GM12878 (cell line): ENCODE measurements at regions not wholly inside any gene's neighbourhood (a gene's known extent, or its start where the extent isn't known, plus 50 kb on each side); places are given as distances from the start of the nearest gene placed in this dataset.

Experiments used
- ATAC-seq: fragments of 200-7000 bp; cut with Tn5 transposase; 3 replicates; pipeline ENCODE4 v1.9.1; 2020; ENCODE audit warnings: mild to moderate bottlenecking, moderate library complexity
- BruUV-seq: library from RNA; stranded (reverse); fragments of 400-500 nt; replicated peaks from 2 replicates; lab custom pipeline; 2021; lab: Mats Ljungman, UMichigan
- CTCF ChIA-PET: fragments of 300-600 bp; sonication (Branson Sonifier 250); formaldehyde crosslinking; extraction: SDS; loops from one replicate; lab custom pipeline; 2021; ENCODE audit warnings: inconsistent platforms; lab: Yijun Ruan, JAX
- POLR2A ChIA-PET: fragments of 350-600 bp; formaldehyde crosslinking; extraction: SDS; loops from one replicate; lab custom pipeline; 2021; ENCODE audit warnings: inconsistent platforms; lab: Charles Lee
- RAD21 ChIA-PET: fragments of 300-600 bp; sonication (Branson Sonifier 250); formaldehyde crosslinking; loops from one replicate; lab custom pipeline; 2023; ENCODE audit warnings: antibody characterized with exemption; ENCODE audit not compliant: unreplicated experiment; lab: Charles Lee
- SMC1A ChIA-PET: fragments of 300-600 bp; sonication (Branson Sonifier 250); formaldehyde crosslinking; loops from one replicate; lab custom pipeline; 2023; ENCODE audit not compliant: unreplicated experiment, uncharacterized antibody; lab: Charles Lee
- DNase-seq: peaks from one replicate; pipeline ENCODE4 v3.0.0-alpha.2; 2011; ENCODE audit warnings: low read depth, low spot score
- FAIRE-seq: peaks from 3 replicates; lab custom pipeline; 2011; peaks lifted over from hg19 to GRCh38; lab: Jason Lieb, UNC
- H2AFZ ChIP-seq: 2 replicates; pipeline ENCODE4 v1.6.0; 2011; ENCODE audit warnings: low read depth, low read length, control low read depth; ENCODE audit not compliant: control insufficient read depth
- H3K27ac ChIP-seq: 2 replicates; pipeline ENCODE4 v1.5.1; 2011; ENCODE audit warnings: control low read depth; ENCODE audit not compliant: control insufficient read depth, insufficient read depth
- H3K27me3 ChIP-seq, 2 experiments: replicated peaks in 1 of 2; 2 replicates each; pipeline versions ENCODE4 v1.6.0 to v1.6.1; 2011; ENCODE audit warnings: low read length in 1 of 2; ENCODE audit not compliant: control insufficient read depth in 2 of 2, insufficient read depth in 2 of 2
- H3K36me3 ChIP-seq, 2 experiments: 2 replicates each; pipeline ENCODE4 v1.5.1; 2011; ENCODE audit warnings: low read length in 1 of 2; ENCODE audit not compliant: control insufficient read depth in 2 of 2, insufficient read depth in 2 of 2
- H3K4me1 ChIP-seq: 2 replicates; pipeline ENCODE4 v1.6.1; 2011; ENCODE audit warnings: mild to moderate bottlenecking, low read length, moderate library complexity, mixed read lengths; ENCODE audit not compliant: control insufficient read depth, insufficient read depth
- H3K4me2 ChIP-seq: 2 replicates; pipeline ENCODE4 v1.6.0; 2011; ENCODE audit warnings: control low read depth; ENCODE audit not compliant: control insufficient read depth, insufficient read depth
- H3K4me3 ChIP-seq: fragments of 200-600 bp; sonication (generic); 2 replicates; pipeline ENCODE4 v1.5.1; 2016
- H3K79me2 ChIP-seq: 2 replicates; pipeline ENCODE4 v1.6.0; 2011; ENCODE audit warnings: low read length; ENCODE audit not compliant: control insufficient read depth, insufficient read depth
- H3K9ac ChIP-seq: 2 replicates; pipeline ENCODE4 v1.8.0; 2011; ENCODE audit warnings: low read length, control low read depth, mixed read lengths; ENCODE audit not compliant: control insufficient read depth, insufficient read depth
- H3K9me3 ChIP-seq: replicated peaks from 3 replicates; pipeline ENCODE4 v1.5.1; 2011; ENCODE audit warnings: mild to moderate bottlenecking, low read length; ENCODE audit not compliant: control insufficient read depth, insufficient read depth
- H4K20me1 ChIP-seq: 2 replicates; pipeline ENCODE4 v1.6.0; 2011; ENCODE audit not compliant: control insufficient read depth, insufficient read depth
- EED ChIP-seq: sonication (generic); IDR thresholded peaks from 2 replicates; pipeline ENCODE4 v1.6.1; 2016; ENCODE audit warnings: antibody characterized with exemption, low read depth
- IKZF1 ChIP-seq: fragments of 450-650 bp; conservative IDR thresholded peaks from 2 replicates; pipeline ENCODE4 v1.6.1; 2017; ENCODE audit warnings: antibody characterized with exemption, mild to moderate bottlenecking
- JUNB ChIP-seq: IDR thresholded peaks from 2 replicates; pipeline ENCODE4 v1.6.1; 2016; ENCODE audit warnings: antibody characterized with exemption, mild to moderate bottlenecking
- MEF2B ChIP-seq: fragments of 450-650 bp; IDR thresholded peaks from 2 replicates; pipeline ENCODE4 v1.6.1; 2018; ENCODE audit warnings: mild to moderate bottlenecking, moderate library complexity; ENCODE audit not compliant: partially characterized antibody, poor library complexity, severe bottlenecking
- MXI1 ChIP-seq: fragments of 150-350 bp; IDR thresholded peaks from 2 replicates; pipeline ENCODE4 v1.6.1; 2011; ENCODE audit warnings: low read depth, mild to moderate bottlenecking, inconsistent platforms, low read length, improper control_type of control experiment
- NBN ChIP-seq: fragments of 450-650 bp; IDR thresholded peaks from 2 replicates; pipeline ENCODE4 v1.6.1; 2016
- NR2F1 ChIP-seq: fragments of 450-650 bp; conservative IDR thresholded peaks from 2 replicates; pipeline ENCODE4 v1.6.1; 2017; ENCODE audit warnings: mild to moderate bottlenecking
- POLR2AphosphoS2 ChIP-seq: IDR thresholded peaks from 2 replicates; pipeline ENCODE4 v1.6.1; 2011; ENCODE audit warnings: low read depth, mild to moderate bottlenecking, low read length, improper control_type of control experiment, moderate library complexity
- RELA ChIP-seq: fragments of 450-650 bp; IDR thresholded peaks from 2 replicates; pipeline ENCODE4 v1.8.0; 2014; ENCODE audit warnings: borderline replicate concordance; ENCODE audit not compliant: partially characterized antibody
- SPI1 ChIP-seq: IDR thresholded peaks from 2 replicates; pipeline ENCODE4 v1.6.1; 2011; ENCODE audit warnings: low read depth, mild to moderate bottlenecking, low read length, moderate library complexity, borderline replicate concordance; ENCODE audit not compliant: insufficient read depth
- STAT1 ChIP-seq: fragments of 450-650 bp; conservative IDR thresholded peaks from 2 replicates; pipeline ENCODE4 v1.6.1; 2014; ENCODE audit warnings: antibody characterized with exemption, mild to moderate bottlenecking
- SUZ12 ChIP-seq: fragments of 200-600 bp; sonication (generic); IDR thresholded peaks from one replicate; pipeline ENCODE4 v1.6.1; 2018; ENCODE audit warnings: antibody characterized with exemption, mild to moderate bottlenecking; ENCODE audit not compliant: unreplicated experiment
- ZNF622 ChIP-seq: fragments of 450-650 bp; IDR thresholded peaks from 2 replicates; pipeline ENCODE4 v1.6.1; 2017; ENCODE audit warnings: mild to moderate bottlenecking, inconsistent platforms
- WGBS: methylation state at CpG from one replicate; pipeline ENCODE4 v1.1.6; 2016; ENCODE audit warnings: low lambda C conversion rate; ENCODE audit not compliant: insufficient replicate concordance, insufficient coverage; ENCODE audit errors: missing lambda C conversion rate; 5-methylcytosine and 5-hydroxymethylcytosine counted together
- in situ Hi-C: fragments of 300-500 bp; cut with MboI; formaldehyde crosslinking; loops from 9 replicates; pipeline ENCODE4 v1.14.3; 2018; ENCODE audit warnings: mixed read lengths
- intact Hi-C: fragments of 100-400 bp; cut with micrococcal nuclease; formaldehyde crosslinking; loops from one replicate; pipeline ENCODE4 v1.14.2; 2022; ENCODE audit not compliant: unreplicated experiment
- TF ChIP-seq, protein P1 (sequence below), 3 experiments: IDR thresholded peaks in 2 of 3; conservative IDR thresholded peaks in 1 of 3; 2 replicates each; pipeline ENCODE4 v1.5.1; 2011; ENCODE audit warnings: low read depth in 3 of 3, low read length in 3 of 3, mild to moderate bottlenecking in 3 of 3, control low read depth in 2 of 3, moderate library complexity in 2 of 3, inconsistent platforms in 1 of 3, mixed read lengths in 1 of 3; ENCODE audit not compliant: control insufficient read depth in 2 of 3, insufficient read depth in 1 of 3; ENCODE audit errors: extremely low read depth in 1 of 3
- TF ChIP-seq, protein P2 (sequence below): IDR thresholded peaks from 2 replicates; pipeline ENCODE4 v1.6.1; 2012; ENCODE audit warnings: low read depth, low read length, improper control_type of control experiment
- TF ChIP-seq, protein P3 (sequence below): IDR thresholded peaks from 2 replicates; pipeline ENCODE4 v1.6.1; 2011; ENCODE audit warnings: low read depth, low read length, improper control_type of control experiment, borderline replicate concordance
- TF ChIP-seq, protein P4 (sequence below): fragments of 450-650 bp; IDR thresholded peaks from 2 replicates; pipeline ENCODE4 v1.6.1; 2017; ENCODE audit warnings: mild to moderate bottlenecking

DNA sequence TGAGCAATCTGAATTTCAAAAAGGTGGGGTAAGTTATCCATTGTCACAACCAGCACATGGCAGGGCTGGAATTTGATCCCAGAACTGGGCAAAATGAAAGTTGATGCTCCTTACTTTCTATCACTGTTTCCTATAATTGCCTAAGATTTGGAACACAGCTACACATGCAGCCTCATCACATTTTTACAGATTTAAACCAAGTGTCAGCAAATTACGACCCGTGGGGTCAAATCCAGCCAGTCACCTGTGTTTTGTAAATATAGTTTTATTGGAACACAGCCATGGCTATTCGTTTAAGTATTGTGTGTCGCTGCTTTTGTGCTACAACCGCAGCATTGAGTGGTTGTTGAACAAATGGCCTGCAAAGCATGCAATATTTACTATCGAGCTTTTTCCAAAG is 94.3 kb downstream of the SREK1 start:
- BruUV-seq: no TSS peak
- no peaks in the 10 kb centered on the region for H3K4me1 ChIP-seq
- no peak overlapping the region for H3K4me2 ChIP-seq
- no peaks in the 10 kb centered on the region for H3K36me3 ChIP-seq
- POLR2A ChIA-PET: no interaction called here
- ATAC-seq: no peak
- DNase-seq: no peak
- no peak overlapping the region for H3K9ac ChIP-seq
- H3K9me3 ChIP-seq: no peaks in the 10 kb centered on the region
- in situ Hi-C loops: no loop called here
- WGBS: 16% methylated on average over 6 of the region's 6 CpGs
- FAIRE-seq: no peak
- SMC1A ChIA-PET: no interaction called here
- H3K27me3 ChIP-seq: no peaks in the 10 kb centered on the region; a peak in 1 of 4 replicates
- H3K4me3 ChIP-seq: no peak overlapping the region
- CTCF ChIA-PET: interaction anchor here (0.8 to 1.2 kb wide), 2 partner anchors 68 to 69 kb away, joined by 3 to 4 read pairs; no protein-coding TSS in a partner anchor
- H3K79me2 ChIP-seq: no peaks in the 10 kb centered on the region
- TF ChIP-seq MXI1 (no peak), JUNB (no peak), ZNF622 (no peak), IKZF1 (no peak), SUZ12 (no peak), EED (no peak), MEF2B (no peak), RELA (no peak), STAT1 (no peak), POLR2AphosphoS2 (no peak), NBN (no peak), NR2F1 (no peak), SPI1 (no peak)
- TF ChIP-seq, protein P1, sequence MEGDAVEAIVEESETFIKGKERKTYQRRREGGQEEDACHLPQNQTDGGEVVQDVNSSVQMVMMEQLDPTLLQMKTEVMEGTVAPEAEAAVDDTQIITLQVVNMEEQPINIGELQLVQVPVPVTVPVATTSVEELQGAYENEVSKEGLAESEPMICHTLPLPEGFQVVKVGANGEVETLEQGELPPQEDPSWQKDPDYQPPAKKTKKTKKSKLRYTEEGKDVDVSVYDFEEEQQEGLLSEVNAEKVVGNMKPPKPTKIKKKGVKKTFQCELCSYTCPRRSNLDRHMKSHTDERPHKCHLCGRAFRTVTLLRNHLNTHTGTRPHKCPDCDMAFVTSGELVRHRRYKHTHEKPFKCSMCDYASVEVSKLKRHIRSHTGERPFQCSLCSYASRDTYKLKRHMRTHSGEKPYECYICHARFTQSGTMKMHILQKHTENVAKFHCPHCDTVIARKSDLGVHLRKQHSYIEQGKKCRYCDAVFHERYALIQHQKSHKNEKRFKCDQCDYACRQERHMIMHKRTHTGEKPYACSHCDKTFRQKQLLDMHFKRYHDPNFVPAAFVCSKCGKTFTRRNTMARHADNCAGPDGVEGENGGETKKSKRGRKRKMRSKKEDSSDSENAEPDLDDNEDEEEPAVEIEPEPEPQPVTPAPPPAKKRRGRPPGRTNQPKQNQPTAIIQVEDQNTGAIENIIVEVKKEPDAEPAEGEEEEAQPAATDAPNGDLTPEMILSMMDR (IDR thresholded peaks at IDR 0.05 in 2 of 3, conservative IDR thresholded peaks at IDR 0.05 in 1 of 3; ENCODE audit: control insufficient read depth in 2 of 3, extremely low read depth in 1 of 3, insufficient read depth in 1 of 3, low read depth in 3 of 3, low read length in 3 of 3): no peak
- TF ChIP-seq, protein P2, sequence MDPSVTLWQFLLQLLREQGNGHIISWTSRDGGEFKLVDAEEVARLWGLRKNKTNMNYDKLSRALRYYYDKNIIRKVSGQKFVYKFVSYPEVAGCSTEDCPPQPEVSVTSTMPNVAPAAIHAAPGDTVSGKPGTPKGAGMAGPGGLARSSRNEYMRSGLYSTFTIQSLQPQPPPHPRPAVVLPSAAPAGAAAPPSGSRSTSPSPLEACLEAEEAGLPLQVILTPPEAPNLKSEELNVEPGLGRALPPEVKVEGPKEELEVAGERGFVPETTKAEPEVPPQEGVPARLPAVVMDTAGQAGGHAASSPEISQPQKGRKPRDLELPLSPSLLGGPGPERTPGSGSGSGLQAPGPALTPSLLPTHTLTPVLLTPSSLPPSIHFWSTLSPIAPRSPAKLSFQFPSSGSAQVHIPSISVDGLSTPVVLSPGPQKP: no peak
- TF ChIP-seq, protein P3, sequence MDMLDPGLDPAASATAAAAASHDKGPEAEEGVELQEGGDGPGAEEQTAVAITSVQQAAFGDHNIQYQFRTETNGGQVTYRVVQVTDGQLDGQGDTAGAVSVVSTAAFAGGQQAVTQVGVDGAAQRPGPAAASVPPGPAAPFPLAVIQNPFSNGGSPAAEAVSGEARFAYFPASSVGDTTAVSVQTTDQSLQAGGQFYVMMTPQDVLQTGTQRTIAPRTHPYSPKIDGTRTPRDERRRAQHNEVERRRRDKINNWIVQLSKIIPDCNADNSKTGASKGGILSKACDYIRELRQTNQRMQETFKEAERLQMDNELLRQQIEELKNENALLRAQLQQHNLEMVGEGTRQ: no peak
- TF ChIP-seq, protein P4, sequence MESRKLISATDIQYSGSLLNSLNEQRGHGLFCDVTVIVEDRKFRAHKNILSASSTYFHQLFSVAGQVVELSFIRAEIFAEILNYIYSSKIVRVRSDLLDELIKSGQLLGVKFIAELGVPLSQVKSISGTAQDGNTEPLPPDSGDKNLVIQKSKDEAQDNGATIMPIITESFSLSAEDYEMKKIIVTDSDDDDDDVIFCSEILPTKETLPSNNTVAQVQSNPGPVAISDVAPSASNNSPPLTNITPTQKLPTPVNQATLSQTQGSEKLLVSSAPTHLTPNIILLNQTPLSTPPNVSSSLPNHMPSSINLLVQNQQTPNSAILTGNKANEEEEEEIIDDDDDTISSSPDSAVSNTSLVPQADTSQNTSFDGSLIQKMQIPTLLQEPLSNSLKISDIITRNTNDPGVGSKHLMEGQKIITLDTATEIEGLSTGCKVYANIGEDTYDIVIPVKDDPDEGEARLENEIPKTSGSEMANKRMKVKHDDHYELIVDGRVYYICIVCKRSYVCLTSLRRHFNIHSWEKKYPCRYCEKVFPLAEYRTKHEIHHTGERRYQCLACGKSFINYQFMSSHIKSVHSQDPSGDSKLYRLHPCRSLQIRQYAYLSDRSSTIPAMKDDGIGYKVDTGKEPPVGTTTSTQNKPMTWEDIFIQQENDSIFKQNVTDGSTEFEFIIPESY: no peak
- TF ChIP-seq, all 136 proteins: peak for 0
- Histone ChIP-seq H3K27ac (no peak overlapping the region), H2AFZ (no peak overlapping the region), H4K20me1 (no peaks in the 10 kb centered on the region)
- intact Hi-C loops: no loop called here
- RAD21 ChIA-PET: no interaction called here
